A549 (cell line): ENCODE measurements at regions not wholly inside any gene's neighbourhood (a gene's known extent, or its start where the extent isn't known, plus 50 kb on each side); places are given as distances from the start of the nearest gene placed in this dataset.

Source experiments
- CTCF ChIP-seq: fragments of >200 bp; sonication (Bioruptor Twin); formaldehyde crosslinking; IDR thresholded peaks from 3 replicates; pipeline ENCODE4 v1.5.1; 2016
- FOSB ChIP-seq: fragments of 250-450 bp; sonication (Bioruptor Pico); IDR thresholded peaks from 2 replicates; pipeline ENCODE4 v1.5.0; 2020; ENCODE audit warnings: mild to moderate bottlenecking, moderate library complexity
- MAX ChIP-seq: IDR thresholded peaks from 2 replicates; pipeline ENCODE4 v1.6.1; 2012
- PHF8 ChIP-seq: fragments of 200-600 bp; sonication (generic); IDR thresholded peaks from 2 replicates; pipeline ENCODE4 v1.6.1; 2016; ENCODE audit warnings: low read depth, mild to moderate bottlenecking, antibody characterized with exemption, moderate library complexity, borderline replicate concordance
- POLR2A ChIP-seq: IDR thresholded peaks from 2 replicates; pipeline ENCODE4 v1.6.1; 2012; ENCODE audit warnings: mild to moderate bottlenecking, low read length
- RCOR1 ChIP-seq: fragments of 150-350 bp; IDR thresholded peaks from 2 replicates; pipeline ENCODE4 v1.6.1; 2014; ENCODE audit warnings: antibody characterized with exemption, low read length, low read depth
- USF2 ChIP-seq: fragments of 450-650 bp; IDR thresholded peaks from 2 replicates; pipeline ENCODE4 v1.6.1; 2014; ENCODE audit warnings: antibody characterized with exemption
- ZSCAN20 ChIP-seq: fragments of 250-450 bp; sonication (Bioruptor Pico); IDR thresholded peaks from 2 replicates; pipeline ENCODE4 v1.8.0; 2022; ENCODE audit warnings: mild to moderate bottlenecking, moderate library complexity

GRCh38 chr15:72927451-72927850 lies 124.8 kb upstream of the NEO1 start:
- TF ChIP-seq CTCF (no peak), ZSCAN20 (CRISPR knock-in tag) (no peak), POLR2A (no peak), MAX (no peak), USF2 (no peak), FOSB (CRISPR knock-in tag) (no peak), RCOR1 (no peak), PHF8 (no peak)
